ENCODE measurements at regions not wholly inside any gene's neighbourhood (a gene's known extent, or its start where the extent isn't known, plus 50 kb on each side); places are given as distances from the start of the nearest gene placed in this dataset.
"Not testable (repeated sequence)": the region's sequence is repeated elsewhere in the genome, so short reads cannot be mapped to it uniquely, and the experiment has no call there.

DNA sequence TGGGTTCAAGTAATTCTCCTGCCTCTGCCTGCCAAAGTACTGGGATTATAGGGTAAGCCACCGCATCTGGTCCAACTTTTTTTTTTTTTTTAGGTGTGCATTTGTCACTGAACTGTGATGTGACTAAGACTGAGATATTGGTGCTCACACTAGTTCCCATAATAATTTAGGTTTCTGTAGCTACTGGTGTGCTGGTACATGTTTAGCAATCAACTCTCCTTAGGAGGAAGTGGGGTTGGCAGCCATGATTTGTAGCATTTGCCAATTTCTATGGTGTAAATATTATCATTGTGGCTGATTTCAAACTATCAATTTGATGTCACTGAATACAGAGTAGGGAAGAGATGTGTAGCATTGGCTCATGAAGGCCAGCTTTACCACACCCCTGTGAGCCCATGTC is 372.7 kb downstream of the EDEM1 start:
- DNase-seq = no peak

DNA sequence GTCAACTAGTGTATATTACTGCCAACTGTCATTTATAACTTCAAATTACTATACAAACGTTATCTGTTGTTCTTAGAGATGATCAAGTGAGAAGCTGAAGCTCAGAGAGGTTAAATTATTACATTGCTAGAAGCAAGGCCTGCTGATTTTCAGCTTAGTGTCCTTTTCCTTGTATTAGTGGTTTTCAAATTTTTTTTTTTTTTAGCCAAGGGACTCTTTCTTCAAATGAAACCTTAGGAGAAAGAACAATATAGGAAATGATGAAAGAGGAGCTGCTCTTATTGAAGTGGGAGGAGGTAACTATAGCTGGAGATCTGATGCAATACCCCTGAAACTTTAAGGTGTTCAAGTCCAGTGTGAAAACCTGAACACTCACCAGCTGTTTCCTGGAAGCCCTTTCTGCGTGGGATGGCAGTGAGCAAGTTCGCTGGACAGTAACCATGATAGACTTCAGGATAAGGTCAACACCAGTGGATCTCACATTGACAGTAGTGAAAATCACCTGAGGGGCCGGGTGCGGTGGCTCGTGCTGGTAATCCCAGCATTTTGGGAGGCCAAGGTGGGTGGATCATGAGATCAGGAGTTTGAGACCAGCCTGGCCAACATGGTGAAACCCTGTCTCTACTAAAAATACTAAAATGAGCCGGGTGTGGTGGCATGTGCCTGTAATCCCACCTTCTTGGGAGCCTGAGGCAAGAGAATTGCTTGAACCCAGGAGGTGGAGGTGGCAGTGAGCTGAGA is 376.2 kb downstream of the EDEM1 start:
- DNase-seq = no peak

DNA sequence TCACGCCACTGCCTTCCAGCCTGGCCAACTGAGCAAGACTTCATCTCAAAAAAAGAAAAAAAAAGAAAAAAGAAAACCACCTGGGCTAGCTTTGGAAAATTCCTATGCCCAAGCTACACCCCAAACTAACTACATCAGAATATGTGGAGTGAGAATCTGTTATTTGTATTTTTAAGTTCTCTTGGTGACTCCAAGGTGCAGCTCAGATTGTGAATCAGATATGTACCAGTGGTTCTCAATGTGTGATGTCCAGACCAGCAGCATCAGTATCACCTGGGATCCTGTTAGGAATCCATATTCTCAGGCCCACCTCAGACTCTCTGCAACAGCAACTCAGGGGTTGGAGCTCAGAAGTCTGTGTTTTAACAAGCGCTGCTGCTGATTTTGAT is 376.8 kb downstream of the EDEM1 start:
- DNase-seq = no peak

DNA sequence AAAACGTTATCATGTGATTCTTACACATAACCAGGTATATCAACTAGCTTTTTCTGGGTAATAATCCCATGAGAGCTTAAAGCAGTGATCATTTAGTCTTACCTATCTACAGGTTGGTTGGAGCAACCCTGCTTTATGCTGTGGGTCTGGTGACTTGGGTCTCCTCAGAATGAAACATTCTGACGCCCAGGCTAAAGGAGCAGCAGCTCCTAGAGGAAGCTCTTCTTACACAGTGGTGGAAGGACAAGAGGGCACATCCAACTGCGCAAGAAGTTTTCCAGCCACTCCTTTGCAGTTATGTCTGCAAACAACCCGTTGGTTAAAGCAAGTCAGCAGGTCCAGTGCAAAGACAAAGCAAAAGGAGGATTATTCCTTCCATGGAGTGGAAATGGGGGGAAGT is 377.5 kb downstream of the EDEM1 start:
- DNase-seq = no peak

DNA sequence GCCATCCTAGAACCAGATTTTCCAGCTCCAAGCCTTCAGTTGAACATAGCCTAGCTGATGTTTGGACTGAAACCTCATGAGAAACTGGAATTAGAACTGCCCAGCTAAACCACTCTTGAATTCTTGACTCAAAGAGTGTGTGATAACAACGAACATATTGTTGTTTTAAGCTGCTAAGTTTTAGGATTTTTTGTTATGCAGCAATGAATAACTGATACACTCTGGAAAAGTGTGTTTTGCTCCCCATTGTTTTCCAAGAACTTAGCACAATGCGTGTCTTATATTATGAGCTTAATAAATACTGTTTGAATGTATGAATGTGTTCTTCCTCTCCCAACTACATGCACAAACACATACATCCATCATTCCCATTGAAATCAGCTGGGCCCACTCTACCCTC is 379.6 kb downstream of the EDEM1 start:
- no peak for DNase-seq

DNA sequence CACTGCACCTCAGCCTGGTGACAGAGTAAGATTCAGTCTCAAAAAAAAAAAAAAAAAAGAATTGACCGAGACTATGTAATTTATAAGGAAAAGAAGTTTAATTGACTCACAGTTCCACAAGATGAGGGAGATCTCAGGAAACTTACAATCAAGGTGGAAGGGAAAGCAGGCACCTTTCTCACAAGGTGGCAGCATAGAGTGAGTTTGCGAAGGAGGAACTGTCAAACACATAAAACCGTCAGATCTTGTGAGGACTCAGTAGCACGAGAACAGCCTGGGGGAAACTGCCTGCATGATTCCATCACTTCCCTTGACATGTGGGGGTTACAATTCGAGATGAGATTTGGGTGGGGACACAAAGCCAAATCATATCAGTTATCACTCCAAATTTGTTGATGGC is 380.9 kb downstream of the EDEM1 start:
- DNase-seq = no peak

DNA sequence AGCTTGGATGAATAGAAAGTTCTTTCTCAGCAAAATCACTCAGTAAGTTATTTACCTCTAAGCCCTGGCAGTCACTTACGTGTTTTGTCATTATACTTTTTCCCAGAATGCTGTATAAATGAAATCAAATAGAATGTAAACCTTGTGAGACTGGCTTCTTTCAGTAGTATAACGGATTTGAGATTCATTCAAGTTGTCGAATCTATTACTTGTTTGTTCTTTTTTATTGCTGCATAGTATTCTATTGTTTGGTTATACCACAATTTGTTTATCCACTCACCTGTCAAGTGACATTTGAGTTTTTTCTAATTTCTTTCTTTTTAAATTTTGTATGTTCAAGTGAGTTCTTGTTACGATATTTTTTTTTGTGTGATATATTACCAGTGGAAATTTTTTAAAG is 381.6 kb downstream of the EDEM1 start:
- DNase-seq = no peak

DNA sequence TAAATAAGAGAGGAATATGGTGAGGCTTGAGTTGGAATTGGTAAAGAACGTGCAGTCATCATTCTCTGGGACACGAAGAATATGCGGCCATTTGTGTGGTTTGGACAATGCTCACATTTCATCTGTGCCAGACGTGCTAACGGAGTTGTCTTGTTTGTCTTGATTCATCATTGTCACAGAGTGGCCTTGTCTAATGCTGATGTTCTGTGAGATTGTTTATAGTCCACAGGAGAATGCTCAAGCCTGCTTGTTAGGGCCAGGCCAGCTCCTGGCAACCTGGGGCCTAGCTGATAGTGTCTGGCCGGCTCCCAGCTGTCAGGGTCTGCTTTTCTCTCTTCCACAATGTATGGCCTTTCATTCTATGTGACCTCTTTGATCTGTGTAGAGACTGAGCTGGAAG is 384.7 kb downstream of the EDEM1 start:
- no peak for DNase-seq

DNA sequence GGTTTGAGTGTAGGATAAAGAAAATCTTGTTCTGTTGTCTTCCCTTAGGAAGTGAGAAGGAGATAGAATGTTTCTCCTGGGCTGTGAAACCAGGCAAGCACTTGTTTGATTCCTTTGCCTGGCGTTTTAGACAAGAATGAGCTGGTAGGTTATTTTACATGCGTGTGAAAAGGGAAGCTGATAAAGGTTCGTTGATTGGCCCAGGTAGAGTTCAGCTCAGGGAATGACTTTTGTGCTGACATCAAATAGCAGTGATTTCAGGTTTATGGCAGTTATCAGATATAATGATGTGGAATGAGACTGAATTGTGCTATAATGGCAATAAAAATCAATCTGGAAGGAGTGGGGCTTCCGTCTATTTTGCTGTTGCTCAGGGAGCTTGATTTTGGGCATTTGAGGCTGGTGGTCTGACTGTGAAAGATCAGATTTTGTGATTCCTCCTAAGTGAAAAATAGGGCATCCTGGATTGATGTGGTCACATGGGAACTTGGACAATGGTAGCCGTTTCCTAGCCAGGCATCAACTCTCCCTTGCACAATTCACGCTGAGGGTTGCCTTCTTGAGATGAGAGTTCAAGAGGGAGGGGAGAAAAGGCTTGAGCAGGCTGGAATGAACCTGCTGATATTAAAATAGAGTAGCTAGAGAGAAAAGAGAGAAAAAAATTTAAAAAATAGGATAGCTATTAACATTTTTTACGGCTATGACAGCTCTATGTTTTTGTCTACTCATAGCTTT is 388.9 kb downstream of the EDEM1 start:
- DNase-seq = no peak

DNA sequence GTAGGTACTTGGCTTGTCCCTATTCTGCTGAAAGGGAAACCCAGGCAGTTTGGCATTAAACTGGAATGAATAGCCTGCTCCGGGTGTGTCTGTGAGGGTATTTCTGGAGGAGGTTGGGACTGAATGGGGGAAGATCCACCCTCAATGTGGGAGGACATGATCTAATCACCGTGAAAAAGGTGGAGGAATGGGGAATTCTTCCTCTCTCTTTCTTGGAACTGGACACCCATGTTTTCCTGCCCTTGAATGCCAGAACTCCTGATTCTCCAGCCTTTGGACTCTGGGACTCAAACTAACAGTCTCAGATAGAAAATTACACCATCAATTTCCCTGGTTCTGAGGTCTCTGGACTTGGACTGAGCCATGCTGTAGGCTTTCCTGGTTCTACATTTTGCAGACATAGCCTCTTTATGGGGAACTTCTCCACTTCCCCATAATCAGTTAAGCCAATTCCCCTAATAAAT is 391.7 kb downstream of the EDEM1 start:
- no peak for DNase-seq

DNA sequence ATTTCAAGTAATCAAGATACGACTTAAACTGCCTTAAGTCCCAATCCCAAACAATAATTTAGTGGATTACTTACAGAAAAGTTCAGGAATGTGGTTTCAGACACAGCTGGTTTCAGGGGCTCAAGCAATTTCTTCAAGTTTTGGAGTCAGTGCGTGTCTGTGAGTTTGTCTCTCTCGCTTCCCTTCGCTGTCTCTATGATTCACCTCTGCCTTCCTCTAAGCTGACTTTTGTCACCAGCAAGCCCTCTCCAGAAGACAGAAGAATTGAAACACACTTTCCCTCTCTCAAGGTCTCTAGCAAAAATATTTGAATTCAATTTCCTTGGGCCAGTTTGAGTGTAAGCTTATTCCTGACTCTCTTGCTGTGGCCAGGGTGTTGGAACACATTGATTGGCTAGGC is 392.4 kb downstream of the EDEM1 start:
- DNase-seq = no peak

DNA sequence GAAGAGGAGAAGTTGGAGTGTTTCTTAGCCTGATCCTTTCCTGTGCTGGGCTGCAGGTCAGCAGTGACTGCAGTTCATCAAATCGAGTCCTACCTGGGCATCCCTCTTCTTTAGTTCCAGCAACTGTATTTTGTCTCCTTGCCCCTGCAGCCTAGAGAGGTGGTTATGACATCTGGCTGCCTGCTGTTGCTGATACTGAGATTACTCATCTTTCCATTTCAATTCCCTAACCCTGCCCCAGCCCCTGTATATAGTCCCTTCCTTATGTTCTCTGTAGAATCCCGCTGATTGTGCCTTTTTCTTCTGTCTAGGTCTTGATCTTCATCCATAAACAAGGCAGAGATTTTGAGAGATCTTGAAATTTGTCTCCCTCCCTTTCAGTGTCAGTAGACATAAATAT is 393.3 kb downstream of the EDEM1 start:
- DNase-seq = no peak

DNA sequence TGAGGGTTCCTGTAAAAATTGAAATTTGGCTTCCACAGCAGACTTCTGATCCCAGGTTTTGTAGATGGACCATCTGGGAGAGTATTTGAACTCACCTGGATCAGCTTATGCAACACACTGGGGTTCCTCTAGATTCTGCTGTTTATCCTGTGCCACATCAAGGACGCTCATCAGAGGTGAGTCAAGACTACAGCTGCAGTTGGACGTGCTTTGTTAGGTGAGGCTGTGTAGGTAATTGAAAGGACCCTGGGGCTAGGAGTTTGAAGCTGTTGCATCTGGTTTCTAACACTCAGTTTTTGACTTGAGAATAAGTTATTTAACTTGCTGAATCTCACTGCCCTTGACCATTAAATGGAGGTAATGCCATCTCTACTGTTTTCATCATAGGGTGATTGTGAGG is 394.2 kb downstream of the EDEM1 start:
- DNase-seq = no peak

DNA sequence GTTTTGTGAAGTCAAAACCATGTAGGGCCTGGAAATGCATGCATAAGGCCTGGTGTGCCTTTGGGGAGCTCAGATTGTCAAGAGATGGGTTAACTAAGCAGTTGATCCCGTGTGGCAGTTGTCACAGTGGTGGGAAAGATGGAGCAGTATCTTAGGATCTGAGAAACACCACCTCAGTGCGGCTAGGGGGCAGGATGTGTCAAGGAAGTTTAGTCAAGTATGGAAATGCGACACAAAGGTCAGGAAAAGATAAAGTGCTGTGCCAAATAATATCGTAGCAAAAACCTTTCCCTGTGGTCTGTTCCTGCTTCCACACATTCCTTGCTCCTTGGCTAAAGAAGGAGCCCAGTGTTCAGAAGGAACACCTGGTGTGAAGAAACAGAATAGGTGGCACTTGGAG is 396.4 kb downstream of the EDEM1 start:
- DNase-seq = no peak

DNA sequence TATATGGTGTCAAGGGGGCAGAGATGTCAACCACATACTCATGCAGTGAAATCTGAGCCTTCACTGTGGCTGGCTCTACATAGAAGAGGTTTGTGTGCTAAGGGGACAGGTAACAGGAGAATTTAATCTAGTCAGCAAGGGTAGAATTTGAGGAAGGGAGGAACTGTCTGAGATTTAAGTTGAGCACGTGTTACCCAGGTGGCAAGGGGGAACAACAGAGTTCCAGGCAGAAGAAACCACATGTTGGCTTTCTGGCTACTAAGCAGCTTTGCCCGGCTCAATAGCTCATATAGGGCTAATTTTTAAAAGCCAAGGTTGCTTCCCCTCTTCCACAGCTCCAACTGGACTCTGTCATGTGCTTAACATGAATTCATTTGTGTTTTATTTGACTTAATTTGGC is 397.6 kb downstream of the EDEM1 start:
- DNase-seq = no peak

DNA sequence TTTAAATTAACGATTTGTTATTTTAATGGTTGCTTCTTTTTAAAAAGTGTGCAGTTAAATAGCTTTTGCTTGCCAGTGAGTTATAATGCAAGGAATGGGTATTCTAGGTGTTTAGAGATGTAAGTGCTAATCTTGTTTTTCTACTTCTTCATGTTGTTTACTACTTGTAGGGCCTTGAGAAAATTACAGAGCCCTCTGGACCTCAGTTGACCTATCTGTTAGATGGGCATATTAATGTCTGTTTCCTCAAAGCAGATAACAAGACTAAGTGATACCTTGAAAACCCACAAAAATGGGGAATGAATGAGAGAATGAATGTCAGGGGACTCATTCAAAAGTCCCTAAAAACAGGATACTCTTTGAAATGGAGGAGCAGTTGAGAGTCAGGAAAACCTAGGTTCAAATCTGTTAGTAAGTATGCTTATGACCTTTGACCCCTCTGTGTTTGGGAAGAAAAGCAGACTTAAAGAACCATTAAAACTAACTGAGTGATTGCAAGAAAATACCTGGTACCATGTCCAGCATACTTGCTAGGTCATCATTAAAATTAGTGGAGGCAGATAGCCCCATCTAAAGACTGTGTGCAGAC is 419.5 kb downstream of the EDEM1 start:
- DNase-seq = no peak

DNA sequence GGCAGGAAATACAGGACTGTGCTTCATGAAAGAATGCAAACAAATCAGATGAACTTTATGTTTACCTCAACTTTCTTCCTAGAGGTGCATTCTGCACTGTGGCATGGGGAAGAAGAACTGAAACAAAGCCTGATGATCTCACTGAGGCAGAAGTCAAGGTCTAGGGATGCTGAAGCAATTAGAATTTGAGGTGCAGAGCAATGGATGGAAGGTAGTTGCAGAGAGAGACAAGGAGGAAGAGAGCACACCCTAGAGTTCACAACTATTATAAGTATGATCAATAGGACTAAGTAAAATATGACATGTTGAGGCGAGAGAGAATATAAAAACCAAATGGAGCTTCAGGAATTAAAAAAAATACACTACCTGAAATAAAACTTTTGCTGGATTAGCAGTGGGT is 420.1 kb downstream of the EDEM1 start:
- DNase-seq = no peak

DNA sequence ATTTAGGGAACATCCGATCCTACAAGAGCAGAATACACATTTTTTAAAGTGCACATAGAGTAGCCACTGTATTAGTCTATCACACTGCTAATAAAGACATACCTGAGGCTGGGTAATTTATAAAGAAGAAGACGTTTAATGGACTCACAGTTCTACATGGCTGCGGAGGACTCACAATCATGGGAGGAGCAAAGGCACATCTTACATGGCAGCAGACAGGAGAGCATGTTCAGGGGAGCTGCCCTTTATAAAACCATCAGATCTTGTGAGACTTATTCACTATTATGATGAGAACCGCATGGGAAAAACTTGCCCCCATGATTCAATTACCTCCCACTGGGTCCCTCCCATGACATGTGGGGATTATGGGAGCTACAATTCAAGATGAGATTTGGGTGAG is 421.5 kb downstream of the EDEM1 start:
- not testable (repeated sequence) for DNase-seq

DNA sequence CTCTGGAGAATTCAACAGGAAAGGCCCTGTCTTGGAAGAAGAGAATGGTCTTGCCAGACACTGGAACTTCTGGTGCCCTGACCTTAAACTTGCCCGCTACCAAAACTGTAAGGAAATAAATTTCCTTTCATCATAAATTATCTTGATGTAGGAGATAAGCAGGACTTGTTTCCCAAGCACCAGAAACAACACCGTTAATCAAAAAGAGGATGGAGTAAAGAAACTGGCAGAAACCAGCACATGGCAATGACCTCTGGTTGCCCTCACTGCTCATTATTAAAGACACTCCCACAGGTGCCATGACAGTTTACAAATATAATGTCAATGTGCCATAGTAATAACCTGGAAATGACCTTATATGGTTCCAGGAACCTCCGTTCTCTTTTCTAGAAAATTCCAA is 426.1 kb downstream of the EDEM1 start:
- no peak for DNase-seq

DNA sequence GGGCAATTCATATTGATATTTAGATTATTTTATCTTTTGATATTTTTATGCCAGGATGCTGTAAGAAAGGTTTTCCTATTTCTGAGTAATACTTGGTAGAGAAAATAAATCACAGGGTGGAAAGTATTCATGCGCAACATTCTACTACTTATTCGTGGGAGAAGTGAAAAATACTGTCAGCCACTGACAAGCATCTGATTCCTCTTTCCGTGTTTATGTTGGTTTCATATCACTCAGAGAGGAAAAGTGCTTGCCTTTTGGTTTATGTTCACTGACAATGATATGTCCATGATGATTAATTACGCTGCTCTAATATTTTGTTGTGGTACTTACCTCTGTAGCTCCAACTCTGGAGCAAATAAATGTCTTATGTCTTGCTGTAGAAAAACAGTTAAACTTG is 429.4 kb downstream of the EDEM1 start:
- no peak for DNase-seq

DNA sequence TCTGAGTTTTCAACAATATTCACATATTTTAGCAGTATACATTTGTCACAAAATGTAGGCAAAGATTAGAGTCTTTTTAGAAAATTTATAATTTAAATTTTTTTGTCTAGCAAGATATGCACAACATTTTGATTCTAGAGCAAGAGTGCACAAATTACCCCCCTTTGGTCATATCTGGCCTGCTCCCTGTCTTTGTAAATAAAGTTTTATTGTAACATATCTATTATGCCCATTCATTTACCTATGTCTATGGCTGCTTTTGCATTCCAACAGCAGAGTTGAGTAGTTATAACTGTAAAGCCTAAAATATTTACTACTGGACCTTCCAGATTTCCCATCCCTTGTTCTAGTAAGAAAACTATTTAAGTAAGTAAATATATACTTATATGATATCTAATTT is 430.7 kb downstream of the EDEM1 start:
- DNase-seq = no peak

DNA sequence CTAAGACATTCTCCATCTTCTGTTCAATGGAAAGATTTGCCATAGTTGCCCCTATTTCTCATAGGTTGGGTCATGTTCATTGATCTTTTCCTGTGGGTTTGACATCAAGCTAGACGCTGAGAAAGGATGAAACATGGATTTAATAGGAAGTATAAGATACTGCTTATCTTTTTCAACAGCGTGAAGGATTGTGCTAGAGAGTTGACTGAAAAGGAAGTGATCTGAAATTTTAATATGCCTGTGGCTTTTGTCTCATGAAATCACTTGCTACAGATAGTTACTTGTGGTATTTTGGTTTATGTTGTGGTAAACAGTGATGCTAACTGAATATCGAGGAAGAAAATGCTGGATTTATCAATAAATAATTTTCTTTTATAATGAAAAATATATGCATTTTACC is 442.9 kb downstream of the EDEM1 start:
- no peak for DNase-seq

DNA sequence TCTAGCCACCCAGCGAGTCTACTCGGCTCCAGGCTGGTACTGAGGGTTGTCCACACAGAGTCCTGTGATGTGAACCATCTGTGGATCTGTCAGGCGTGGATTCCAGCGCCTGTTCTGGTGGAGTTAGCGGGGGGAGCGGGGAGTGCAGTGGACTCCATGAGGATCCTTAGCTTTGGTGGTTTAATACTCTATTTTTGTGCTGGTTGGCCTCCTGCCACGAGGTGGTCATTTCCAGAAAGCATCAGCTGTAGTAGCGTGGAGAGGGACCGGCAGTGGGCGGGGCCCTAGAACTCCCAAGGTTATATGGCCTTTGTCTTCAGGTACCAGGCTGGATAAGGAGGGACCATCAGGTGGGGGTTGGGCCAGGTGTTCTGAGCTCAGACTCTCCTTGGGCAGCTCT is 446.5 kb downstream of the EDEM1 start:
- DNase-seq = no peak

DNA sequence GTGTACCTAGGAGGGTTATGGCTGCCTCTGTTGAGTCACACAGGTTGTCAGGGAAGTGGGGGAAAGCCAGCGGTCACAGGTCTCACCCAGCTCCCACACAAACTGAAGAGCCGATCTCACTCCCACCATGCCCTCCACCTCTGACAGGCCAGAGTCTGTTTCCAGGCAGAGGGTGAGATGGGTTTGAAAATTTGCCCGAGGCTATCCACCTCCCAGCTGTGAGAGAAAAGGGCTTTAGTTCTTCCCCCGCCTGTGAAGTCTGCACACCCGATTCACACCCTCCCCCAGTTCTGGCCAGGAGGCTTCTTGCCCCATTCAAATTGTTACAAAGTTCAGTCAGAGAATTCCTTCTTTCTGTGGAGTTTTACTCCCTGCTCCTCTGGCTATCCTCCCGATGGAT is 446.9 kb downstream of the EDEM1 start:
- no peak for DNase-seq

All from EL (cell line).